ENCODE measurements at regions not wholly inside any gene's neighbourhood (a gene's known extent, or its start where the extent isn't known, plus 50 kb on each side); places are given as distances from the start of the nearest gene placed in this dataset.
A peak's percentile ranks its signal among the peaks of the same experiment; 100 is the strongest.

GRCh38 chr9:17905366-17905765 is 326.5 kb downstream of the SH3GL2 start:
- no peak for ATAC-seq
- intact Hi-C loops (cut with DNase I; ENCODE audit: low total_unique reads) = no loop called here
- no peak overlapping the region for H3K27ac ChIP-seq
- TF ChIP-seq CTCF (IDR thresholded peaks at IDR 0.05 in 4 of 5, conservative IDR thresholded peaks at IDR 0.05 in 1 of 5) = no peak
- no peak for TF ChIP-seq POLR2A (IDR thresholded peaks at IDR 0.05)
- no peaks in the 10 kb centered on the region for H3K9me3 ChIP-seq
- H3K4me3 ChIP-seq = no peak overlapping the region
- peaks cover 5 to 19% (median 11%) of the 10 kb centered on the region in 3 donors for H3K27me3 ChIP-seq
- in situ Hi-C loops (cut with MboI; ENCODE audit: low sequenced_read_pairs in 4 of 4) = loop anchor here in 1 of 4 donors (25.0 kb wide), 1 partner anchor 107 kb away; no protein-coding TSS in a partner anchor
- no peak for DNase-seq
- no peaks in the 10 kb centered on the region for H3K36me3 ChIP-seq
- no peaks in the 10 kb centered on the region for H3K4me1 ChIP-seq

- Histone ChIP-seq H3K4me1 (no peaks in the 10 kb centered on the region), H3K36me3 (no peaks in the 10 kb centered on the region), H3K9me3 (no peaks in the 10 kb centered on the region), H3K27me3 (peaks cover 5 to 19% (median 11%) of the 10 kb centered on the region in 3 donors), H3K4me3 (peak overlapping the region in 1 of 4 donors; percentile 9), H3K27ac (no peak overlapping the region)
- ATAC-seq (no peak), DNase-seq (no peak)
- no peak for TF ChIP-seq CTCF (IDR thresholded peaks at IDR 0.05 in 4 of 5, conservative IDR thresholded peaks at IDR 0.05 in 1 of 5)
- no peak for TF ChIP-seq POLR2A (IDR thresholded peaks at IDR 0.05)
- in situ Hi-C loops (cut with MboI; ENCODE audit: low sequenced_read_pairs in 4 of 4) (loop anchor here in 1 of 4 donors (25.0 kb wide), 1 partner anchor 107 kb away; no protein-coding TSS in a partner anchor), intact Hi-C loops (cut with DNase I; ENCODE audit: low total_unique reads) (no loop called here)
These were observed 326.9 kb downstream of the SH3GL2 start for GRCh38 chr9:17905781-17906175.

- H3K36me3 ChIP-seq = no peaks in the 10 kb centered on the region
- TF ChIP-seq POLR2A (IDR thresholded peaks at IDR 0.05) (no peak), CTCF (IDR thresholded peaks at IDR 0.05 in 4 of 5, conservative IDR thresholded peaks at IDR 0.05 in 1 of 5) (no peak)
- H3K9me3 ChIP-seq = no peaks in the 10 kb centered on the region
- peaks cover 5 to 19% (median 11%) of the 10 kb centered on the region in 3 donors for H3K27me3 ChIP-seq
- in situ Hi-C loops (cut with MboI; ENCODE audit: low sequenced_read_pairs in 4 of 4) (loop anchor here in 1 of 4 donors (25.0 kb wide), 1 partner anchor 106 kb away; no protein-coding TSS in a partner anchor), intact Hi-C loops (cut with DNase I; ENCODE audit: low total_unique reads) (no loop called here)
- no peak for ATAC-seq
- H3K4me1 ChIP-seq = no peaks in the 10 kb centered on the region
- no peak for DNase-seq
- no peak overlapping the region for H3K27ac ChIP-seq
- peak overlapping the region in 3 of 4 donors; percentile 9 to 19 (median 11) for H3K4me3 ChIP-seq
These were observed 327.4 kb downstream of the SH3GL2 start for GRCh38 chr9:17906176-17906840.

- DNase-seq (no peak), ATAC-seq (no peak)
- H3K36me3 ChIP-seq = no peaks in the 10 kb centered on the region
- H3K27ac ChIP-seq = no peak overlapping the region
- no peaks in the 10 kb centered on the region for H3K9me3 ChIP-seq
- TF ChIP-seq POLR2A (IDR thresholded peaks at IDR 0.05) (no peak), CTCF (IDR thresholded peaks at IDR 0.05 in 4 of 5, conservative IDR thresholded peaks at IDR 0.05 in 1 of 5) (no peak)
- H3K4me3 ChIP-seq = peak overlapping the region in 2 of 4 donors; percentile 11 to 19
- no peaks in the 10 kb centered on the region for H3K4me1 ChIP-seq
- intact Hi-C loops (cut with DNase I; ENCODE audit: low total_unique reads) = no loop called here
- peaks cover 5 to 19% (median 11%) of the 10 kb centered on the region in 3 donors for H3K27me3 ChIP-seq
- in situ Hi-C loops (cut with MboI; ENCODE audit: low sequenced_read_pairs in 4 of 4) = loop anchor here in 1 of 4 donors (25.0 kb wide), 1 partner anchor 105 kb away; no protein-coding TSS in a partner anchor
These were observed 328.2 kb downstream of the SH3GL2 start for GRCh38 chr9:17906841-17907778.
